ENCODE measurements at regions not wholly inside any gene's neighbourhood (a gene's known extent, or its start where the extent isn't known, plus 50 kb on each side); places are given as distances from the start of the nearest gene placed in this dataset.
A peak's percentile ranks its signal among the peaks of the same experiment; 100 is the strongest.
"Not testable (repeated sequence)": the region's sequence is repeated elsewhere in the genome, so short reads cannot be mapped to it uniquely, and the experiment has no call there.

- in situ Hi-C loops (cut with HindIII; ENCODE audit: low pct_ligation_motif_present, low pct_unique_long_range_greater_than_20kb, low sequenced_read_pairs) = no loop called here
- no peak for DNase-seq
Observed at GRCh38 chr7:91383905-91384274, 119.7 kb downstream of the FZD1 start.

GRCh38 chr7:91394757-91395156 is 130.5 kb downstream of the FZD1 start:
- DNase-seq; in situ Hi-C loops (cut with HindIII; ENCODE audit: low pct_ligation_motif_present, low pct_unique_long_range_greater_than_20kb, low sequenced_read_pairs): not testable (repeated sequence)

GRCh38 chr7:91395313-91395712 is 131.1 kb downstream of the FZD1 start:
- in situ Hi-C loops (cut with HindIII; ENCODE audit: low pct_ligation_motif_present, low pct_unique_long_range_greater_than_20kb, low sequenced_read_pairs); DNase-seq: not testable (repeated sequence)

GRCh38 chr7:91397096-91397495 is 132.9 kb downstream of the FZD1 start:
- DNase-seq = no peak
- in situ Hi-C loops (cut with HindIII; ENCODE audit: low pct_ligation_motif_present, low pct_unique_long_range_greater_than_20kb, low sequenced_read_pairs) = no loop called here

- DNase-seq = no peak
- in situ Hi-C loops (cut with HindIII; ENCODE audit: low pct_ligation_motif_present, low pct_unique_long_range_greater_than_20kb, low sequenced_read_pairs) = no loop called here
Observed at GRCh38 chr7:91397612-91398011, 133.4 kb downstream of the FZD1 start.

- in situ Hi-C loops (cut with HindIII; ENCODE audit: low pct_ligation_motif_present, low pct_unique_long_range_greater_than_20kb, low sequenced_read_pairs) = no loop called here
- DNase-seq = no peak
Observed at GRCh38 chr7:91398341-91398740, 134.1 kb downstream of the FZD1 start.

GRCh38 chr7:91405092-91405788 is 141.0 kb downstream of the FZD1 start:
- in situ Hi-C loops (cut with HindIII; ENCODE audit: low pct_ligation_motif_present, low pct_unique_long_range_greater_than_20kb, low sequenced_read_pairs) = no loop called here
- no peak for DNase-seq

GRCh38 chr7:91405873-91406272 is 141.6 kb downstream of the FZD1 start:
- in situ Hi-C loops (cut with HindIII; ENCODE audit: low pct_ligation_motif_present, low pct_unique_long_range_greater_than_20kb, low sequenced_read_pairs); DNase-seq: not testable (repeated sequence)

GRCh38 chr7:91407942-91408341 is 143.7 kb downstream of the FZD1 start:
- in situ Hi-C loops (cut with HindIII; ENCODE audit: low pct_ligation_motif_present, low pct_unique_long_range_greater_than_20kb, low sequenced_read_pairs) = no loop called here
- DNase-seq = no peak

- no peak for DNase-seq
- in situ Hi-C loops (cut with HindIII; ENCODE audit: low pct_ligation_motif_present, low pct_unique_long_range_greater_than_20kb, low sequenced_read_pairs) = no loop called here
Observed at GRCh38 chr7:91408388-91409154, 144.3 kb downstream of the FZD1 start.

- DNase-seq = no peak
- in situ Hi-C loops (cut with HindIII; ENCODE audit: low pct_ligation_motif_present, low pct_unique_long_range_greater_than_20kb, low sequenced_read_pairs) = no loop called here
Observed at GRCh38 chr7:91411060-91411459, 146.8 kb downstream of the FZD1 start.

- no peak for DNase-seq
- in situ Hi-C loops (cut with HindIII; ENCODE audit: low pct_ligation_motif_present, low pct_unique_long_range_greater_than_20kb, low sequenced_read_pairs) = no loop called here
Observed at GRCh38 chr7:91412298-91412697, 148.1 kb downstream of the FZD1 start.

GRCh38 chr7:91414734-91415133 is 150.5 kb downstream of the FZD1 start:
- in situ Hi-C loops (cut with HindIII; ENCODE audit: low pct_ligation_motif_present, low pct_unique_long_range_greater_than_20kb, low sequenced_read_pairs) = no loop called here
- DNase-seq = no peak

- no peak for DNase-seq
Observed at GRCh38 chr7:91416155-91416865, 152.1 kb downstream of the FZD1 start.

GRCh38 chr7:91420606-91421005 is 156.4 kb downstream of the FZD1 start:
- in situ Hi-C loops (cut with HindIII; ENCODE audit: low pct_ligation_motif_present, low pct_unique_long_range_greater_than_20kb, low sequenced_read_pairs) = no loop called here
- no peak for DNase-seq

More at GRCh38 chr7:91416155-91416865, 152.1 kb downstream of the FZD1 start:
- in situ Hi-C loops (cut with HindIII; ENCODE audit: low pct_ligation_motif_present, low pct_unique_long_range_greater_than_20kb, low sequenced_read_pairs) = no loop called here

GRCh38 chr7:91421018-91421417 is 156.8 kb downstream of the FZD1 start:
- DNase-seq = no peak
- in situ Hi-C loops (cut with HindIII; ENCODE audit: low pct_ligation_motif_present, low pct_unique_long_range_greater_than_20kb, low sequenced_read_pairs) = no loop called here

- in situ Hi-C loops (cut with HindIII; ENCODE audit: low pct_ligation_motif_present, low pct_unique_long_range_greater_than_20kb, low sequenced_read_pairs) = no loop called here
Observed at GRCh38 chr7:91424371-91424770, 160.1 kb downstream of the FZD1 start.

GRCh38 chr7:91425149-91425548 is 160.9 kb downstream of the FZD1 start:
- in situ Hi-C loops (cut with HindIII; ENCODE audit: low pct_ligation_motif_present, low pct_unique_long_range_greater_than_20kb, low sequenced_read_pairs) = no loop called here
- no peak for DNase-seq

More at GRCh38 chr7:91424371-91424770, 160.1 kb downstream of the FZD1 start:
- peak; percentile 19 for DNase-seq

- no peak for DNase-seq
- in situ Hi-C loops (cut with HindIII; ENCODE audit: low pct_ligation_motif_present, low pct_unique_long_range_greater_than_20kb, low sequenced_read_pairs) = no loop called here
Observed at GRCh38 chr7:91427051-91427450, 162.8 kb downstream of the FZD1 start.
